Skin of body (tissue), 2 donors: ENCODE measurements at regions not wholly inside any gene's neighbourhood (a gene's known extent, or its start where the extent isn't known, plus 50 kb on each side); places are given as distances from the start of the nearest gene placed in this dataset. TPM values are rescaled to one million over a fixed set of nuclear protein-coding genes. Genes with fewer than 3 reads are reported as not detected.
"Not testable (repeated sequence)": the region's sequence is repeated elsewhere in the genome, so short reads cannot be mapped to it uniquely, and the experiment has no call there.

ENCODE experiments used
- DNase-seq: peaks from one replicate; lab custom pipeline; 2025; lab: John Stamatoyannopoulos, UW
- small RNA-seq: library from RNA; depleted of rRNA; stranded (forward); fragments of <200 nt; gene quantifications from one replicate; pipeline ENCODE3, GENCODE V24; 2014; ENCODE audit warnings: low replicate concordance

DNA sequence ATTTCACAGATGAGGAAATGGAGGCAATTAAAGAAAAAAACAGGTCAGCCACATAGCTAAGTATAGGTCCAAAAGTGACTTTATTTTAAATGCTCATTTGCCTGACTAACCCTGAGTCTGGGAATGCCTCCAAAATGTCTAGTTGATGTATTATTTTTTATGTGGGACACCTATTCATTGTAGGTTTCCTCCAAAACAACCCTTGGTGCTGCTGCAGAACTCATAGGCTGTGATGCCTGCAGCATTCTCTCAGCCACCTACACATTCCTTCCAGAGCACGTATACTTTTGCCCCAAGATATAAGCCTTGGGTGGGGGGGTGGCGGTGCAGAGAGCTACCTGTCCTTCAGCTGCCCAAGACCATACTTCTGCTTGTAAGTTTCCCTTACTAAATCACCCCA lies 77.4 kb downstream of the MSX2 start:
- DNase-seq, result no peak

DNA sequence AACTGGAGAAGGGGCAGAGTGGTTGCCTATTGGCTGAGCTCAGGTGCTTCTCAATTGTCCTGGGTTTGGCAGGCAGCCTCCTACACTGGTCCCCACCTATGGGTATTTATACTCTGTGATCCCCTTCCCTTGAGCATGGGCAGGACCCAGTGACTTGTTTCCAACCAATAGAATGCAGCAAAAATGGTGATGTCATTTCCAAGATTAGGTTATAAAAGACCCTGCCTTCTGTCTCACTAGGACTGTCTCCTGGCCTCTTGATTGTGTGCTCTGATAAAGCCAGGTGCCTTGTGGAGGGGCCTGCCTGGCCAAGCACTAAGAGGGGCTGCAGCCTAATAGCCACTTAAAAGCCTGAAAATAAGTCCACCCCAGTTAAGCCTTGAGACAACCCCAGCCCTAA lies 76.1 kb downstream of the MSX2 start:
- no peak for DNase-seq

DNA sequence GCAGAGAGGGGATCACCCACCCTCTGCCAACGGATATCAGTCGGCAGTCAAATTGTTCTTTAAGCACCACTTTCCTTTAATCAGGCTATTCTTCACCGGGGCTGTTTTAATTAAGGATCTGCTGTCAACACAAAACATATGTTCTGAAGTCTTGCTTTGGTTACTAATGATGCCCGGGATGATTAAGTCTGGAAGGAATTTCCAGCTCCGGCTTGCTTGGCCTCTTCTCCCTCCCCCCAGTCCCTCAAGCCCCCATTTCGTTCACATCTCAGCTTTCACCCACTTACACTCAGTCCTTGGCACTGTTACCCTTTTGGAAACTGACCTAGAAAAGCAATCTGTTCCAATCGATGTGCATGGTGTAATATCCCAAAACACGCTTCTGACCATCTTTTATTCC lies 74.7 kb downstream of the MSX2 start:
- DNase-seq, result peak; percentile 71

- no peak for DNase-seq
Observed at GRCh38 chr5:174798551-174798951, 74.2 kb downstream of the MSX2 start.

DNA sequence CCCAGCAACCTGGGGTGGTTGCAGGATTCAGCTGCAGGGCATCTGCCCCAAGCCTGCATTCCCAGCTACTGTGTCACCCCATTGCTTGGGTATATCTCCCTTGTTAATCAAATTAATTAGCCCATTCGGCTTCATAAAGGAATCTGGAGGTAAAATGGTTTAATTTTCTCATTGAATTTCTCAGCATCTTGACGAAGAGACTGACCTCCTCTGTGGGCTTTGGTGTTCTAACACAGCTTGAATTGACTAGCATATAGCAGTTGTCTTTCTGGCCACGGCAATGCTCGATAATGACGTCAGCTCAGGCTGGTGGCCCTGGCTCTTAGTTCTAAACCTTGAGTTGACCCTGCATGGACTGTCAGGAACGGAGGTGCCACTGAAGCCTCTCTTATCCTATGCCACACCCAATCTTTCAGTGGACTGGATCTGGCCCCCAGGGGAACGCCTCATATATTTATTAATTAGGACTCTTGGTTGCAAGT lies 72.4 kb downstream of the MSX2 start:
- DNase-seq, result no peak

- DNase-seq, result no peak
Observed at GRCh38 chr5:174794931-174795672, 70.7 kb downstream of the MSX2 start.

DNA sequence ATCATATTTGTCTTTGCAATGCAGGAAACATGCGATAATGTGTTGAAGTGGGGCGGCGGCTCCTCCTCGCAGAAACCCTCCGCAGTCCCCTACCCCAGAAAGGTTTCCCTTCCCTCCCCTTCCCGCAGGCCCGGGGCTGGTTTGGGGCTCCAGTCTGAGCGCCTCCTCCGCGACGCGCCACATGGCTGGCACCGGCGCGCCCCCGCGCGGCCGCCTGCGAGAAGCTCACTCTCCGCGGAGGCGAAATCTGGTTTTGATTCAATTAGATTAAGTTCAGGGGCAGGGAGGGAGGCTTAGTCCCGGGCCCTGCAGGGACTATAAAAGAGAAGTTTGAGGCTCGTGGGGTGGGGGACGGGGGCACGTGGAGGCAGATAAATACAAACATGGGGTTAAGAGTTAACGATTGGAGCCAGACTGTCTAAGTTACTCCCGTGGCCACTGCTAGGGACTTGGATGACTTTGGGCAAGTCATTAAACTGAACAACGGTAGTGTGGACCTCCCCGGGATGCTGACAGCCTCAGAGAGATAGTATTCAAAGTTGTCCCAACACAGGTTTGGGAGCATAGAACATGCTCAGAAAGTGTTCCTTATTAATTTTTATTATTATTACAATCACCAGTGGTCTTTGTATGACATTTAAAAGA lies 69.4 kb downstream of the MSX2 start:
- peak; percentile 65 for DNase-seq

DNA sequence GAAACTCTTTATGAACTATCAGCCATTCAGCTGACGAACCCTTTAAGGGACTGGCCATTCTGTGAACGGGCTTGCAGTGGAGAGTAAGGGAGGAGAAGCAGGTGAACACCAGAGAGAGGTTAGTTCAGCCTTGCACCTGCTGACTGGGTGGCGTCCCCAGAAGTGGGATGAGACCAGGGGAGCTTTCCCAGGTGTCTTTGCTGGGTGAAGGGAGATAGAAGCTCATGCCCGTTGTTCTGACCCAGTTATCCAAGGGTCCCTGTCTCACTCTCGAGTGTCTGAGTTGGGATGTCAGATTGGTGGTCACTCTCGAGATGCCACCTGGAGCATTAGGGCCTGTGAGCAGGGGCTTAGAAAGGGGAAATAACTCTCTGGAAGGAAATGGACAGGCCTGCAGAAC lies 68.7 kb downstream of the MSX2 start:
- DNase-seq, result no peak

GRCh38 chr5:174792265-174792664 lies 67.9 kb downstream of the MSX2 start:
- not testable (repeated sequence) for DNase-seq

- DNase-seq, result no peak
Observed at GRCh38 chr5:174790906-174791305, 66.5 kb downstream of the MSX2 start.

DNA sequence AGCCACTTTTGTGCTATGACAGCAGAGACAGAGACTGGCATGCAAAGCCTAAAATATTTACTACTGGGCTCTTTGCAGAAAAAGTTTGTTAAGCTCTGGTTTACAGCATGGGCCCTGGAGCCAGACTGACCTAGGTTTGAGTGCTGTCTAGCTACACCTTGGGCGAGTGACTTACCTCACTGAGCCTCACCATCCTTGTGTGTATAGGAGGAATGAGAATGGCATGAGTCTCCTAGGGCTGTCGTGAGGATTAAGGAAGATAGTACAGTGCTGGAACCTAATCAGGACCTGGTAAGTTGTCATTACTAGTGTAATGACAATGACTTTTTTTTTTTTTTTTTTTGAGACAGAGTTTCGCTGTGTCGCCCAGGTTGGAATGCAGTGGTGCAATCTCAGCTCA lies 65.2 kb downstream of the MSX2 start:
- DNase-seq, result no peak

DNA sequence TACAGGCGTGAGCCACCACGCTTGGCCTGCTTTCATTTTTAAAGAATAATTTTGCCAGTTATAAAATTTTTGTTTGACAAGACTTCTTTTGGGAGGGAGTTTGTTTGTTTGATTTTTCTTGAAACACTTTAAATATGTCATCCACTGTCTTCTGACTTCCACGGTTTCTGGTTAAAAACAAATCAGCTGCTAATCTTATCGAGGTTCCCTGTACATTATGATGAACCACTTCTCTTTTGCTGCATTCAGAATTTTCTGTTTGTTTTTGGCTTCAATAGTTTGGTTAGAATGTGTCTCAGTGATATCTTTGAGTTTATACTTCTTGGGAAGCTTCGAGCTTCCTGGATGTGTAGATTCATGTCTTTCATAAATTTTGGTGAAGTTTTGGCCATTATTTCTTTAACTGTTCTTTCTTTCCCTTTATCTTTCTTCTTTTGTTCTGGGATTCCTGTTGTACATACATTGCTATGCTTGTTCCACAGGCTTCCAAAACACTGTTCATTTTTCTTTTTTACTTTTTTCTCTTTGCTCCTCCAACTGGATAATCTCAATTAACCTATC lies 60.8 kb downstream of the MSX2 start:
- DNase-seq, result no peak

Small RNAs in the stretch of these regions (small RNA-seq; reads per million reads assigned to genes)
- gene AC008413.1, result not detected
